ENCODE measurements at regions not wholly inside any gene's neighbourhood (a gene's known extent, or its start where the extent isn't known, plus 50 kb on each side); places are given as distances from the start of the nearest gene placed in this dataset.

DNA sequence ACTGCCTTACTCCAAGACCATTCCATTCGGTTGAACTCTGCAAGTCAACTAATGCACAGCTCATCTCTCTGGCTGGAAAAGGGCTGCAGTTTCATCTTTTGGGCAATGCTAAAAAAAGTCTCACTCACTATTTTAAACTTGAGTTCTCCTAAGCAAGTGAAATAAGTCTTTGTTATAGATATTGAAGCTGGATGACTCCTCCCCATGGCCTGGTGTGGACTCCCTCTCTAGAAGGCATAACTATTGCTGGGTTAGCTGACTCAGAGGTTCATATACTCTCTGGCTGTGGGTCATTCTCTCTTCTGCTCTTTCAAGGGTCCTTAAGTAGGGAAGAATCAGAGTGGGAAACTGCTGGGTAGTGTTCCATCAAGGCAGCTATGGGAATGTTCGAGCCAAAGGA lies 88.0 kb downstream of the XCL2 start:
- Histone ChIP-seq H3K36me3 (replicated peaks; ENCODE audit: low read depth, low read length) (no peaks in the 10 kb centered on the region), H3K4me1 (ENCODE audit: low read length) (no peaks in the 10 kb centered on the region), H3K4me3 (ENCODE audit: low read length) (no peak overlapping the region), H3K9me3 (ENCODE audit: insufficient read depth, low read length) (no peaks in the 10 kb centered on the region), H3K79me2 (ENCODE audit: low read length) (no peaks in the 10 kb centered on the region), H3K9ac (ENCODE audit: low read length) (no peak overlapping the region), H4K20me1 (ENCODE audit: insufficient read depth, low read length) (no peaks in the 10 kb centered on the region), H3K27ac (ENCODE audit: low read length) (no peak overlapping the region), H3K27me3 (ENCODE audit: low read depth, low read length) (no peaks in the 10 kb centered on the region), H3K4me2 (ENCODE audit: low read length) (no peak overlapping the region), H2AFZ (ENCODE audit: low read depth, low read length) (no peak overlapping the region)
- no peak for TF ChIP-seq EZH2phosphoT487 (IDR thresholded peaks at IDR 0.05; ENCODE audit: low read depth)
- TF ChIP-seq, protein P1, sequence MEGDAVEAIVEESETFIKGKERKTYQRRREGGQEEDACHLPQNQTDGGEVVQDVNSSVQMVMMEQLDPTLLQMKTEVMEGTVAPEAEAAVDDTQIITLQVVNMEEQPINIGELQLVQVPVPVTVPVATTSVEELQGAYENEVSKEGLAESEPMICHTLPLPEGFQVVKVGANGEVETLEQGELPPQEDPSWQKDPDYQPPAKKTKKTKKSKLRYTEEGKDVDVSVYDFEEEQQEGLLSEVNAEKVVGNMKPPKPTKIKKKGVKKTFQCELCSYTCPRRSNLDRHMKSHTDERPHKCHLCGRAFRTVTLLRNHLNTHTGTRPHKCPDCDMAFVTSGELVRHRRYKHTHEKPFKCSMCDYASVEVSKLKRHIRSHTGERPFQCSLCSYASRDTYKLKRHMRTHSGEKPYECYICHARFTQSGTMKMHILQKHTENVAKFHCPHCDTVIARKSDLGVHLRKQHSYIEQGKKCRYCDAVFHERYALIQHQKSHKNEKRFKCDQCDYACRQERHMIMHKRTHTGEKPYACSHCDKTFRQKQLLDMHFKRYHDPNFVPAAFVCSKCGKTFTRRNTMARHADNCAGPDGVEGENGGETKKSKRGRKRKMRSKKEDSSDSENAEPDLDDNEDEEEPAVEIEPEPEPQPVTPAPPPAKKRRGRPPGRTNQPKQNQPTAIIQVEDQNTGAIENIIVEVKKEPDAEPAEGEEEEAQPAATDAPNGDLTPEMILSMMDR (IDR thresholded peaks at IDR 0.05; ENCODE audit: low read depth, low read length) = no peak

DNA sequence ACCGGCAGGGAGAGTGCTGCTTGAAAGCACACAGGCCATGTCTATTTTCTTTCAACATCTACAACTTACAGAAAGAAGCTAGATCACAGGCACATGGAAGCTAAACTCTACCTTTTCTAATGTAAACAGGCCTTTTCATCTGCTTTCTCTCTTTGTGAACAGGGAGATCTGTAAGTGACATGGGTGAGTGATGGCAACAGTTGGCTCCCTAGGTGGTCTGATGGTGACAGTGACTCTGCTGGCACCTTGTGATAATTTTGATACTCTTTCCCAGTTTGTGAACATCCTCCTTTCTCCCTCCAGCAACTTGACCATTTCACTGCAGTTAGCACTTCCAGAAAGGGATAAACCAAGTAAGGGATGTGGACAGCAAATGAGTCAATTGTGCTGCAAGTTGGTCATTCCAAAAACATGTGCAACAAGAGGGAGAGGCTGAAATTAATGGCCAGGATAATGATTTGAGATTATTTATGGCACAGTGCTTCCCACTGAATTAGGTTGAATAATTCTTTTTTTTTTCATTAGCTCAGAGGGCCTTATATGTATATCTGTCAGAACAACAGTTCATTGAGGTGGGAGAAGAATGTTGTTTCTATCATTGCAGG lies 89.5 kb downstream of the XCL2 start:
- no peaks in the 10 kb centered on the region for H3K79me2 ChIP-seq (ENCODE audit: low read length)
- H3K9ac ChIP-seq (ENCODE audit: low read length) = no peak overlapping the region
- H2AFZ ChIP-seq (ENCODE audit: low read depth, low read length) = no peak overlapping the region
- H3K27me3 ChIP-seq (ENCODE audit: low read depth, low read length) = no peaks in the 10 kb centered on the region; the same call in 1 of the 2 replicates
- no peaks in the 10 kb centered on the region for H3K9me3 ChIP-seq (ENCODE audit: insufficient read depth, low read length)
- H4K20me1 ChIP-seq (ENCODE audit: insufficient read depth, low read length) = no peaks in the 10 kb centered on the region
- no peak for TF ChIP-seq EZH2phosphoT487 (IDR thresholded peaks at IDR 0.05; ENCODE audit: low read depth)
- TF ChIP-seq, protein P1 (IDR thresholded peaks at IDR 0.05; ENCODE audit: low read depth, low read length) = no peak
- no peak overlapping the region for H3K27ac ChIP-seq (ENCODE audit: low read length)
- no peak overlapping the region for H3K4me2 ChIP-seq (ENCODE audit: low read length)
- no peaks in the 10 kb centered on the region for H3K36me3 ChIP-seq (replicated peaks; ENCODE audit: low read depth, low read length)
- H3K4me3 ChIP-seq (ENCODE audit: low read length) = no peak overlapping the region
- H3K4me1 ChIP-seq (ENCODE audit: low read length) = no peaks in the 10 kb centered on the region

DNA sequence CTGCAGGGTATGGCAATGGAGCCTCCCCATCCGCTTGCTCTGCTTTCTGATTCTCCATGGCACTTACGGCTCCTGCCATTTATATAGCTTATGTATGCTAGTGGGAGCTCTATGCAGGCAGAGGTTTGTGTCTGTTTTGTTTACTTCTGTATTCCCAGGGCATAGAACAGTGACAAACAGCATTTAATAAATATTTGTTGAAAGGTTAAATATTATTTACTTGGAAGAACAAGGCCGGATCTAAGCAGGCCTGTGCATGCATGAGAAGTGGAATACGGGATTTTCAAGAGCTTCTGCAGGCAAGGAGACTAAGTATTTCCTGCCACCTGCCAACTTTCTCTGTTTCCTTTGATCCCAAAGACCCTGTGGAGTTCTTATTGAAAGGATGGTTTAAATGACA lies 90.7 kb downstream of the XCL2 start:
- TF ChIP-seq, protein P1 (IDR thresholded peaks at IDR 0.05; ENCODE audit: low read depth, low read length) = no peak
- TF ChIP-seq EZH2phosphoT487 (IDR thresholded peaks at IDR 0.05; ENCODE audit: low read depth) = no peak
- no peaks in the 10 kb centered on the region for H4K20me1 ChIP-seq (ENCODE audit: insufficient read depth, low read length)
- no peaks in the 10 kb centered on the region for H3K36me3 ChIP-seq (replicated peaks; ENCODE audit: low read depth, low read length)
- H3K9ac ChIP-seq (ENCODE audit: low read length) = no peak overlapping the region
- H3K27ac ChIP-seq (ENCODE audit: low read length) = no peak overlapping the region
- H3K27me3 ChIP-seq (ENCODE audit: low read depth, low read length) = no peaks in the 10 kb centered on the region; the same call in 1 of the 2 replicates
- H3K79me2 ChIP-seq (ENCODE audit: low read length) = no peaks in the 10 kb centered on the region
- H2AFZ ChIP-seq (ENCODE audit: low read depth, low read length) = no peak overlapping the region
- H3K9me3 ChIP-seq (ENCODE audit: insufficient read depth, low read length) = no peaks in the 10 kb centered on the region
- no peaks in the 10 kb centered on the region for H3K4me1 ChIP-seq (ENCODE audit: low read length)
- no peak overlapping the region for H3K4me3 ChIP-seq (ENCODE audit: low read length)
- H3K4me2 ChIP-seq (ENCODE audit: low read length) = no peak overlapping the region

DNA sequence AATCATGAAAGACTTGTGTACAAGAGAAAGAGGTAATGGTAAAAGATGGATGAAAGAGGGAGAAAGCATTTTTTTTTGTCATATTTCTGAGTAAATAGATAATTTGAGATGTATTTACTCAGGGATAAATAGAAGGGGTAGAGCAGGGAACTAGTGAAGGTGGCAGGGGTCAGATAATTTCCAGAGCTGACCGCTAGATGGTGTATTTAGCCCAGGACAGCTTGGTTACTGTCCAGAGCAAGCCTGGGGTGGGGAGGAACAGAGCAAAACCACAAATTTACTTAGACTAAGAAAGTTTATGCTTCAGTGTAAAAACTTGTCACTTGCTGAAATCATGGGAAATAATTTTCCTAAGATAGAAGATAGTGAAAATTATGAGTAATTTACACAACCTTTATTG lies 91.5 kb downstream of the XCL2 start:
- Histone ChIP-seq H3K27me3 (ENCODE audit: low read depth, low read length) (peaks cover 5% of the 10 kb centered on the region), H3K4me1 (ENCODE audit: low read length) (no peaks in the 10 kb centered on the region)
- TF ChIP-seq, protein P1 (IDR thresholded peaks at IDR 0.05; ENCODE audit: low read depth, low read length) = peak; percentile 20
- no peak for TF ChIP-seq EZH2phosphoT487 (IDR thresholded peaks at IDR 0.05; ENCODE audit: low read depth)

More for the DNA sequence above, 91.5 kb downstream of the XCL2 start:
- Histone ChIP-seq H3K9ac (ENCODE audit: low read length) (no peak overlapping the region), H4K20me1 (ENCODE audit: insufficient read depth, low read length) (no peaks in the 10 kb centered on the region), H3K4me3 (ENCODE audit: low read length) (no peak overlapping the region), H3K36me3 (replicated peaks; ENCODE audit: low read depth, low read length) (no peaks in the 10 kb centered on the region), H3K27ac (ENCODE audit: low read length) (no peak overlapping the region), H3K9me3 (ENCODE audit: insufficient read depth, low read length) (no peaks in the 10 kb centered on the region), H3K79me2 (ENCODE audit: low read length) (no peaks in the 10 kb centered on the region), H3K4me2 (ENCODE audit: low read length) (no peak overlapping the region), H2AFZ (ENCODE audit: low read depth, low read length) (no peak overlapping the region)
